HG02870 (cell line): ENCODE measurements at regions not wholly inside any gene's neighbourhood (a gene's known extent, or its start where the extent isn't known, plus 50 kb on each side); places are given as distances from the start of the nearest gene placed in this dataset.
"Not testable (repeated sequence)": the region's sequence is repeated elsewhere in the genome, so short reads cannot be mapped to it uniquely, and the experiment has no call there.

Experiments
- ATAC-seq: cut with Tn5 transposase; IDR thresholded peaks from one replicate; pipeline ENCODE4 v1.9.1; 2021; ENCODE audit warnings: mild to moderate bottlenecking, moderate library complexity; ENCODE audit not compliant: unreplicated experiment

DNA sequence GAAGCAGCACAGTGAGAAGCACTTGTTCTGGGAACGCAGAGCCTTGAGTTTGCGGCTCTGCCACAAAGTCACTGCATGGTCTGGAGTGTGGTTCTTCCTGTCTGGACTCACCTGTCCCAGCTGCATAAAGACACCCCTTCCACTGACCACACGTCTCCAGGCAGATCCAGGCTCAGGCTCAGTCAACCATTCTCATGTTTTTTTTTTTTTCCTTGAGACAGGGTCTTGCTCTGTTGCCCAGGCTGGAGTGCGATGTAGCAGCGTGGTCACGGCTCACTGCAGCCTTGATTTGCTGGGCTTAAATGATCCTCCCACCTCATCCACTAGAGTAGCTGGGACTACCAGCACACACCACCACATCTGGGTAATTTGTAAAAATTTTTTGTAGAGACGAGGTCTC lies 102.9 kb upstream of the KLF4 start:
- ATAC-seq = no peak

DNA sequence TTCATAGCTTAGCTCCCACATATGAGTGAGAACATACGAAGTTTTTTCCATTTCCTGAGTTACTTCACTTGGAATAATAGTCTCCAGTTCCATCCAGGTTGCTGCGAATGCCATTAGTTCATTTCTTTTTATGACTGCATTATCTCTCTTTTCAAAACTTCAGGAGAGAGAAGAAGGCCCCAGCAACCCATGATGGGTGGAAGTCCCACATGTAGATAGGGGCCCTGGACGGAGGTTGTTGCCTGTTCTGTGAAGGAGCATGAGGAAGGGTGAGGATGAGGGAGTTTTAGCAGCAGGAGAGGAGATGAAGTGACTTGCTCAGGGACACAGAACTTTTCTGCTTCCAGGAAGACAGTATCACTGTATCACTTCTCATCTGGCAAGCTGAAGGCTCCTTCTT lies 102.2 kb upstream of the KLF4 start:
- ATAC-seq = no peak

DNA sequence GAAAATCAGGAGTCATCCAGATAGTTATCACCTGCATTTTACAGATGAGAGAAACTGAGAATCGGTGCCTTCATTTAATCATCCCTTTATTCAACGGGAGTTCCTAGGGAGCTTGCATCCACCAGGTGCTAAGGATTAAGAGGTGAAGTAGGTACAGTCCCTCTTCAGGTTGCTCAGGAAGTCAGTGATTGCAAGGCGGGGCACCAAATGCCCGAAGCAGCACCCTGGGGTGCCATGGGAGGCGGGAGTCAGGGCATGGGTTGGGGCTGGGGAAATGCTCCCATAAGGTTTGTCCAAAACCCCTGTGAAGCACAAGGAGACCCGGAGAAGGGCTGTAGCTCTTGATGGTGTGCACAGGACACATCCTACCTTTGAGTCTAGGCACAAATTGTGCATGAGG lies 98.8 kb upstream of the KLF4 start:
- ATAC-seq = no peak

DNA sequence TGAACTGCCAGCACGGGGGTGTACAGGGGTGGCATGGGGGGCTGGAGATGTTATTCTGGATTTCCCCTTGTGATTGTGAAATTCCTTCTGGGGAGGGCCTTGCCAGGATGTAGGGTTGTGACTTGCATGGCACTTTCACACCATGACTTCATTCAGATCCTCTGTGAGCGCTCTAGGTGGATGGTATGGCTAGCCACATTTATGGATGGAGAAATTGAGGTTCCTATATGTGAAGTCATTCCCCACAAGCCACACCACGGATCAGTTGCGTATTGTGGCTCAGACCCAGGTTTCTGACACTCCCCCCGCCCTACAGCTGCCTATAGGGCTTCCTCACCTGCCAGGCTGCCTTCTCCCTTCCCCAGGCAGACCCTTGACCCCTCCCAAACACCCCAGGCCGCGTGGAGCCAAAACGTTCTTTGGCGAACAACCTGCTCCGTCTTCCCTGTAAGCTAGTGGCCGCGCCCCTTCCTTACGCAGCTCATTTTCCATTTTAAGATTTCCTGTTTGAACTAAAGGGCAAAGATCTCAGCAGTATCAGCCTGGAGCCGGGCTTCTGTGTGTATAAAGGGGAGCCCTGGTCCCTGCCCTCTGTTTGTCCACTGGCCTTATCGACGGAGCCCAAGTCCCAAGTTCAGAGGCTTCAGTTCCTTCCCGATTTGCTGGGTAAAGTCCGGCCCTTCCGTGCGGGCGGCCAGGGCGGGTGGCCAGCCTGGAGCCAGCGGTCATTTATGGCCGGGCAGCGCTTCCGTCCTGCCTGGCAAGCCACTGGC lies 97.8 kb upstream of the KLF4 start:
- no peak for ATAC-seq

DNA sequence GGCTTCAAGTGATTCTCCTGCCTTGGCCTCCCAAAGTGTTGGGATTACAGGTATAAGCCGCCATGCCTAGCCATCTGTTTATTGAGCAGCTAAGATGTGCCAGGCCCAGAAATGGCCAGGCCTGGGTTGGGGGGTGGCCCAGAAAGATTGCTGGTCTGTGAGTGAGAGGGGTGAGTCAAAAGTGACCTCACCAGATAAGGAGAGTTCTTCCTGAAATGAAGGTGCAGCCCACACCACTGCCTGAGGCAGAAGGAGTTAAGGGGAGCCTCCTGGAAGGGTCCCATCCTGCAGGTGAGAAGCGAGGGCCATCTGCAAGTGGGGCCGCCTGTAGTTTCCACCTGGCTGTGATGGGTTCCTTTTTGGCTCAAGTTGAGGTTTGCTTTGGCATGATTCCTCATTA lies 96.9 kb upstream of the KLF4 start:
- ATAC-seq = no peak

DNA sequence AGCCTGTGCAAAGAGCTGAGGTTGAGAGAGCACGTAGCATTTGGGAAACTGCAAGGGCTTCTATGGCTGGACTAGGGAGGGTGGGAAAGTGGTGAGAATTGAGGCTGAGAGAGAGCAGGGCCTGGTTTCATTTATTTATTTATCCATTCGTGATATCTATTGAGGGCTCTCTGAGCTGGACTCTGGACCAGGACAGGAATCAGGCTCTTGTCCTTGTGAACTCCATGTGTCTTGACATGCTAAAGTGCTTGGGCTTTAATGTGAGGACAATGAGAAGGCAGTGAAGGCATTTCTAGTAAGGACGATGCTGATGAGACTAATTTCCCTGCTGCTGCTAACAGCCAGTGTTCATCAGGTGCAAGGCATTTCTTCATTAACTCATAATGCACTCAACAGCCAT lies 95.9 kb upstream of the KLF4 start:
- no peak for ATAC-seq

DNA sequence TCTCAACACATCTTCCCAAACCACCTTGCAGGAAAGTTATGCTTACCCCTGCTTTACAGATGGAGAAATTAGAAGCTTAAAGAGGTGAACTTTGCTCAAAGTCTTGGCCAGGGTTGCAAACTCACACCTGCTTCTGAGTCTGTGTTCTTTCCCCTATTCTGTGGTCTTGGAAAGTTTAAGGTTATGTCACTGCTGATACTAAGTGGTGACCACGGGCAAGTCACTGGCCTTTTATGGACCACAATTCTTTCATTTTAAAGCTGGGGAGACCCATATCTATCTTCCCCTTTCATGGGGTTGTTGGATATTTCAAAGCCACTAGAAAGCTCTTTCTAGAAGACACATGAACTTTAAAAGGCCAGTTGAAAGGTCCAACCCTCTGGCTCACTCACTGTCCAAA lies 95.4 kb upstream of the KLF4 start:
- ATAC-seq = no peak

DNA sequence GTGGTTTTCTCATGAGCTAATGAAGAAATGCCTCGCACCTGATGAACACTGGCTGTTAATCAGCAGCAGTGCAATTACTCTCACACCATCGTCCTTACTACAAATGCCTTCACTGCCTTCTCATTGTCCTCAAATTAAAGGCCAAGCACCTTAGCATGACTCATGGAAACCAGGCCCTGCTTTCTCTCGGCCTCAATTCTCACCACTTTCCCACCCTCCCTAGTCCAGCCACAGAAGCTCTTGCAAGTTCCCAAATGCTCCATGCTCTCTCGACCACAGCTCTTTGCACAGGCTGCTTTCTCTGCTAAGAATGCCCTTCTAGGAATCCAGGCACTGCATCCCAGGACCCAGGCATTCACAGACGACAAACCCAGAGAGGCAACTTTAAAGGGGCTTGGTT lies 94.6 kb upstream of the KLF4 start:
- ATAC-seq = no peak

DNA sequence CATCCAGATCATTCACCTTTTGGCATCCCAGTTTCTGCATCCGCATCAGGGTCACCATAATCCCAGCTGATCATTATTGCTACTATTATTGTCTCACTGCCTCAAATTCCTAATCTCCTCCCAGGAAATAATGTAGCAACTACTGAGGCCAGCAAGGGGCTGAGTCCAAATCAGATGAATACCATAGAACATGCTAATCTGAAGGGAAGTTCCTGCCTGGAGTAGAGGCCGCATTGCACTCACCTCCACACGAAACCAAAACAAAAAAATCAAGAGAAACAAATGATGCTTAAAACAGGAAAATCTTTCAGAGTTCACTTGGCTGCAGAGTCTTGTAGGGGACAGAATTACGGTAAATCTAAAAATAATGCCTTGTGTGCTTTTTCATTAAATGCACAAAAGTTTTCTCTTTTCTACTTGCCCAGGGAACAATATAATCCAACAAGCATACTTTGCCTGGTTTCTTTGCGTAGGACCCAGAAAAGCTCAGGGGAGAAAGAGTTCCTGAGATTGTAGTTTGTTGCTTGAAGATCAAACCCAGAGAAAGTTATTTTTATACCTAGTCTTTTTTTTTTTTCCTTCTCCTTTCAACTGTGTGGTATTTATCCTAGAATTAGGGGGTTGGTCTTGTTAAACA lies 87.7 kb upstream of the KLF4 start:
- no peak for ATAC-seq

DNA sequence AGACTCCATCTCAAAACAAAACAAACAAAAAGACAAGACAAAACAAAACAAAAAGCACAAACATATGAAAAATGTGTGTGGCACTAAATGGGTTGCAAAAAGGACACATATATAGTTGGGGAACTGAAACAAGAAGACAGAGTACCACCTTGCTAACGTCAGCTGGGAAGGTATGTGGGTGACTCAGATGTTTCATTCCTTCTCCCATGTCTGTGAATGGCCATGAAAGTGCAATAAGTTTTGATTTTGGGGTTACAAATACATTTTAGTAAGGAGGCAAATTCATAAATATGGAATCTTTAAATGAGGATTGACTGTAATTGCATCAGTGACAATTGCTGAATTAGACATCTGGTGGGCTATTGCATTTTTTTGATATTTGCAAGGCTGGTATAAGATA lies 81.6 kb upstream of the KLF4 start:
- ATAC-seq = no peak

DNA sequence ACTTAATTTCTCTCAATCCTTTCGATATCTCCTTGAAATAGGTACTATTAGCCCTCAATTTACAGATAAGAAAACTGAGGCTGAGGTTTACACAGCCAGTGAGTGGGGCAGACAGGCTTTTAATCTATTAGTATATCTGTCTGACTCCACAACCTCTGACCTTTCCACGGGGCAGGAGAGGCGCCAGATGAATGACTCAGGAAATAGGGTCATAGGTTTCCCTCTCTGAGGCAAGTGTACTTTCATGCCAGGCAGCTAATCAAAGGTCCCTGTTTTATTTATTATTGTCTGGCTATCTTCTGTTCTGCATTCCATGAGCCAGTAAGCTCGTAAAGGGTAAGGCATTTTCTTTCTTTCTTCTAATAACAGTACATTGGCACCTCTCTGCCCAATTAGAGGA lies 79.6 kb upstream of the KLF4 start:
- no peak for ATAC-seq

DNA sequence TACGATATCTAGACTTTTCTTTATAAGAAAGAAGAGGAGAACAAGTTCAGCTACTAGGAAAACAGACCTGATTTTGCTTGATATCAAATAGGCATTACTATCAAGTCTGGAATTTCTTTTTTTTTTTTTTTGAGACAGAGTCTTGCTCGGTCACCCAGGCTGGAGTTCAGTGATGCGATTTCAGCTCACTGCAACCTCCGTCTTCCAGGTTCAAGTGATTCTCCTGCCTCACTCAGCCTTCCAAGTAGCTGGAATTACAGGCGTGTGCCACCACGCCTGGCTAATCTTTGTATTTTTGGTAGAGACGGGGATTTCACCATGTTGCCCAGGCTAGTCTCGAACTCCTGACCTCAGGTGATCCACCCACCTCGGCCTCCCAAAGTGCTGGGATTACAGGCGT lies 78.8 kb upstream of the KLF4 start:
- not testable (repeated sequence) for ATAC-seq

DNA sequence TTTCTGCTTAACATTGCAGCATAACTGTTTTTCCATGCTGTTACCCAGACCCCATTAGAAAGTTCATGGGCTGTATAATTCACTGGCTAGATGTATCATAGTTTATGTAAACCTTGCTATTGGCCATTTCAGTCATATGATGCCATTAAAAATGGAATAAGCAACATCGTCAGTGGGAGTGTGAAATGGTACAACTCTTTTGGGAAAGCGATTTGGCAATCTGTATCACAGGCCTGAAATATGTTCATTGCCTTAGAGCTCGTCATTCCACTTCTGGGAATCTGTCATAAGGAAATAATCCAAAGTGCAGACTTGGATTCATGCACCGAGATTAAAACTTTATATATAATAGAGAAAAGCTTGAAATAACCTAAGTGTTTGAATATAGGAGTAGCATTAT lies 77.9 kb upstream of the KLF4 start:
- ATAC-seq = no peak

DNA sequence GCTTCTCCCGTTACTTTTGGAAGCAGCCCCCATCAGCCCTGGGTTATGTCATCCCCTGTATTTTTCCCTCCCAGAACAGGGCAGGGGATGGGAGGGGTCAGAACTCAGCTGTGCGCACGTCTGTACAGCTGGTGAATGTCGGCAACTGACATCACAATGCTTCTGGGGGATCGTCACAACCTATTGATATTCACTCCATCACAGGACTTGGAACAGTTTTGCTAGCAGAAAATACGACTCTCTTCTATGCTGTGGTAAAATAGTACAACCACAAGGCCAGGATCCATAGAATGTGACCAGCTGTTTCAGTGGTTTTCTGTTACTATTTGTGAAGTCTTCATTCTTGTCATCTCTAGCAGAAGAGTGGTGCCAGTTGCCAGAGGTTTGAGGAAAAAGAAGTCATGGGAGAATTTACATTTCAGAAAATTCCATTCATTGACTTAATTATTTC lies 77.1 kb upstream of the KLF4 start:
- ATAC-seq = no peak

DNA sequence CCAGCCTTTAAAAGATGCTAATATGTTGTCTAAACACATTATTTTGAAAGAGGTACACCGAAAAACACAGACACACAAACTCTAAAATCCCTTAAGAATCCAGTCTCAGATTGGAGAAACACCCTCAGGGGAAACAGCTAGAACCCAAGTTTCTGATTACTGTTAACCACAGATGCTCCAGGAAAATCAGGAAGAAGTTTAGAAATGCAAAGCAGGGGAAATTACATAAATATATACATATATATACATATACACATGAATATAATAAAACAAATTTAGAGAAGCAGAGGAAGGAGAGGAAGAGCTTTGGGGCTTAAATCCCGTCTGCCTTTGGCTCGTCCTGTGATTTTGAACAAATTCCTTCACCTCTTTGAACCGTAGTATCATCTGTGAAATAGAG lies 73.2 kb upstream of the KLF4 start:
- no peak for ATAC-seq

DNA sequence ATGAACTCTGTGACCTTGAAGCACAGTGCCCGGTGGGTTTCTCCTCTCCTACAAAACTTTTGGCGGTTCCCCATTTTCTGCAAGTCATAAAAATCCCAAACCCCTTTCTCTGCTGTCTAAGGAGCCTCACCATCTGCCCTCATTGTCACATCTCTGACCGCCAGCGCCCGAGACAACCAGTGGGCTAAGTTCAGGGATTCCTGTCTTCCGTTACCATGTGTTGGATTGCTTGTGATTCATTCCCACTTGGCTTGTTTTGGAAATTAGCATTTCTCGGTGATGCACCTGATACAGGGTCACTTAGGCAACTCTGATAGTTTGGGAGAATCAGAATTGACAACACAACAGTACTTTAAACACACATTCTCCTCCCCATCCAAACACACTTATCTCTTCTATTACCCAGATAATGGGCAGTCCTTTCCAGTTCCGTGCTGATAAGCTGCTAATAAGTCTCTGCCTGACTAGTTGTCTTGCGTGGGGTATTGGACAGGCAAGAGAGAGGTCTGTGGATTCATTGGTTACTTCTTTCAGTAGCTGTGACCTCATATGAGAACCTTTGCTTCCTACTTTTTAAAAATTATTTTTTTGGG lies 70.0 kb upstream of the KLF4 start:
- no peak for ATAC-seq

DNA sequence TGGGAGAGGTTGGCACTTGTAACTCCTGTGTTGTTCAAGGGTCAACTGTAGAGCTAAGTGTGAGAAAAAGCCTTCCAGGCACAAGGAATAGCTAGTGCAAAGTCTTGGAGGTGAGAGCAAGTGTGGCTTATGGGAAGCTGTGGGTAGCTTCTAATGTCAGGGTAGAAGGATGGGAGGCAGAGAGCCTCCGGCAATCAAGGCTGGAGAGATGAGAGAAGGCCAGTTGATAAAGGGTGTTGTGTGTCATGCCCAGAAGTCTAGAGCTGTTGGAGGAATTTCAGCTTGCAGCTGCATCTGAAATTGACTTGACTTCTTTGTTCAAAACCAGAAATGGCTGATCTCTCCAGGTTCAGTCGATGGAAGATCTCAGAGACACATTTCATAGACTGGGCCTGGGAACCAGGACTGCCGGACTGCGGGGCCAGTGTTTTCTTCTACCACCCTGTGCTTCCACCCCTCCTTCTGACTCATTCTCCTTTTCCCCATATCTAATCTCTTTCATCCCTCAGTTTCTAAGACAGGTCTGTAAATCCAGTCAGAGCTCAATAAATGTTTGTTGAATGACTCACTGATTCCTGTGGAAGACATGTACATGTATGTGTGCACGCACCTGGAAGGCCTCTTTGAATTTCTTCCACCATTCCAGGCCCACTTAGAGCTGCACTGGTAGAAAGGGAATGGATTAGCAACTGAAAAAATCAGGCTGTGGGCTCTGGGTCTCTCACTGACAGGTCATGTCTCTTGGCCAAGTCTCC lies 67.8 kb upstream of the KLF4 start:
- ATAC-seq = no peak

DNA sequence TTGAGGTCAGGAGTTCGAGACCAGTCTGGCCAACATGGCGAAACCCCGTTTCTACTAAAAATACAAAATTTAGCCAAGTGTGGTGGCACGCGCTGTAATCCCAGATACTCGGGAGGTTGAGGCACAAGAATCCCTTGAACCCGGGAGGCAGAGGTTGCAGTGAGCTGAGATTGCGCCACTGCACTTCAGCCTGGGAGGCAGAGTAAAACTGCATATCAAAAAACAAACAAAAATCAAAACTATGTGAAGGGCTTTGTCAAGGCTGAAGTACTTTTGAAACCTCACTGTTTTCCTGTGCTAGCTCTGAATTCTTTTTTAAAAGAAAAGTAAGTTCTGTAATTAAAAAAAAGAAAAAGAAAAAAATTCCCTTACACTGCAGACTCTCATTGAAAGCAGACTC lies 65.1 kb upstream of the KLF4 start:
- no peak for ATAC-seq

DNA sequence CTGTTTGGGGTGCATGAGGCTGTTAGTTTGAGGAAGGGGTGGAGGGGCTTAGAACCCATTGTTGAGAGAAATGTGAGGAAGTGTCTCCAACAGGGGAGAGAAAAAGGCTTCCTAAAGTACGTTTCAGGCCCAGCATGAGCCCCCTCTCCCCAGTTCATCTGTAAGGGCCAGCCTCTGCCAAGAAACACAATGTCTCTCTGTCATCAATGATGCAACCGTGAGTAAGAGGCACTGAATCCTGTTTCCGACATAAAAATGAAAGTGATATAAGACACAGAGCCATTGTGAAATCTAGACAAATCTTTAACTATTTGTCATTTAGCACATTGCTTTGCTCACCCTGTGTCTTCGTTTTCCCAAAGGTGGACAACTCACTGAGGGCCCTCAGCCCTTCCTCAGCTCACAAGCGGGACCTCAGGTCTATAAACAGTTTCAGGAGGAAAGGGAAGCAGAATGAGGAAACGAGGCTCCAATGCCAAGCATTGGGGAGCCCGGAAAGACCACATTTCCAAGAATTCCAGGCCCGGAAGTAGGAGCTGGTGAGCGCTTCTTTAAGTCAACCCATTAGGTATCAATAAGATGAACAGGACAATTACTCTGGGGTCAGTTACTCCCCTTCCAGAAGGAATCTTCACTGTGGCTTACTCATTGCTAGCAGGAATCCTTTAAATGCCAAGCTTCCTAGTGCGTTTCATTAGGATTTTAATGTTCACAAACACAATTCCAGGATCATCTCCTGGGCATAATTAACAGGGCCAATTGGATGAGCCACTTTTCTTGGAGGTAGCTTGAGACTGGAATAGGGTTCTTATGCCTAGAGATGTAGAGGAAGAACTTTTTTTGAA lies 59.0 kb upstream of the KLF4 start:
- no peak for ATAC-seq

DNA sequence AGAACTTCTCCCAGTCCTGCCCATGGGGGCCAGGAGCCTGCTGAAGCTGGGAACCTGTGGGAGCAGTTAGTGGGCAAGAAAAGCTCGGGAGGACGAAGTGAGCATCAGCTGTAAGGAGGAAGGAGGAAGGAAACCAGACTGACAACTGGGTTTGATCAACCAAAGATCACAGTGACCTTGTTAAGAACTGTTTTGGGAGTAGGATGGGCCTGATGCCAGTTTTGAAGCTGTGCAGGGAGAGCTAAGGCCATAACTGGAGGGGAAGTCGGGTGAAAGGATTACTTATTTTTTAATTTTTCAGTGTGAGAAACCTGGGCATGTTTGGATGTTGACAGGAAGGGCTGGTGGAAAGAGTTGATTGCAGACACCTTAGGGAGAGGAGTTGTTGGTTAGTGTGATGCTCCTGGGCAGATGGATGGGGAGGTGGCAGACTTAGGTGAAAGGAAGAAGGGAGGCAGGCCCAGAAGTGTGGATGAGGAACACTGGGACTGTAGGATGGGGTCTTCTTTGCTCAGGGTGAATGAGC lies 58.3 kb upstream of the KLF4 start:
- no peak for ATAC-seq

DNA sequence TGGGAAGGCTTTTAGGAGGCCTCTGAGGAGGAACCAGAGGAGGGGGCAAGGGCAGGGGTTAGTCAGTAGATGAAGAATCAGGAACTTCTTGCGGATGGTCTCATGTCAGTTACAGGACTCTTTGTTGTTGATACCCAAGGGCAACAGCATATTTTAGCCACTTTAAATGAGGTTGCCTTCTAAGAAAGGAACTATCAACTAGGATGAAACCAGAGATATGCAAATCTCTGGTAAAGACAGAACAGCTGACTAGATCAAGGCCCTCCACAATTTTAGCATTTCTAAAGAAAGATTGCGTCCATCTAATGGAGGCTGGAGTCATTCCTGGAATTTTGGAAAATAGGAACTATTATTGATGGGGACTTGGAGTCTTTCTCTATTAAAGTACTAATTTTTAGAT lies 57.7 kb upstream of the KLF4 start:
- ATAC-seq = no peak
